ENCODE measurements at regions not wholly inside any gene's neighbourhood (a gene's known extent, or its start where the extent isn't known, plus 50 kb on each side); places are given as distances from the start of the nearest gene placed in this dataset.

DNA sequence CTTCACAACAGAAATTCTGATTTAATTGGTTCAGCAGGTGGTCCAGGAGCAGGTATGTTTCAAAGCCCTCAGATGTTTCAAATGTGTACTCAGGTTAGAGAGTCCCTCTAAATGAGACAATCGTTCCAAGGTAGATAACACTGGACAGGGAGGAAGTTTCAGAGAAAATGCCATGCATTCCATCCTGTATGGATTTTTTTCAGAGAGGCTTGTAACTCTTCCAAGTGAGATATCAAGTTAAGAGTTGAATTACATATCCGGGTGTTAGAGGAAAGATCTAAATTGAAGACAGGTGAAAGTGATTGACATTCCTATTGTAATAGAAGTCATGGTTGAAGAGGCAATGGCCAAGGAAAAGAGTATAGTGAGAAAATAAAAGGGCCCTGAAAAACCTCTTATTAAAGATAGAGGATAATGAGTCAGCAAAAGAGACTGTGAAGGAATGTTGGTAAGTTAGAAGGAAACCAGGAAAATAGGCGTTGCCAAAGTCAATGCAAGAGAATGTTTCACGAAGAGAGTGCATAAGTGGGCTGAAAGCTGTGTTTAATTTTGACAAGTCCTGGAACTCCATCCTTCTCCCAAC lies 105.8 kb downstream of the BMP4 start:
- no peaks in the 10 kb centered on the region for H3K9me3 ChIP-seq (ENCODE audit: control extremely low read depth in 1 of 3, control insufficient read depth in 2 of 3, insufficient read depth in 1 of 3, low read length in 2 of 3)
- H3K36me3 ChIP-seq (replicated peaks in 1 of 2; ENCODE audit: control extremely low read depth in 1 of 2, control insufficient read depth in 1 of 2, extremely low read depth in 1 of 2, insufficient read depth in 2 of 2, low read length in 1 of 2), result no peaks in the 10 kb centered on the region
- ChIA-PET POLR2A (no interaction called here), CTCF (no interaction called here)
- H3K27me3 ChIP-seq (replicated peaks in 1 of 4; ENCODE audit: control extremely low read depth in 1 of 4, control insufficient read depth in 3 of 4, insufficient read depth in 4 of 4, low read length in 3 of 4), result no peaks in the 10 kb centered on the region
- H4K20me1 ChIP-seq (ENCODE audit: control insufficient read depth, insufficient read depth, low read length, poor library complexity, severe bottlenecking), result no peaks in the 10 kb centered on the region
- intact Hi-C loops (cut with micrococcal nuclease), result no loop called here
- H3K4me2 ChIP-seq (replicated peaks; ENCODE audit: low read depth, low read length, poor library complexity, severe bottlenecking), result no peak overlapping the region
- no peak overlapping the region for H2AFZ ChIP-seq (ENCODE audit: insufficient read depth, low read depth, low read length, poor library complexity, severe bottlenecking)
- ATAC-seq (ENCODE audit: low read depth) (no peak), DNase-seq (no peak)
- Mint-ChIP-seq H3K9me3 (ENCODE audit: insufficient read depth) (no peaks in the 10 kb centered on the region), H3K4me1 (no peaks in the 10 kb centered on the region), H3K4me3 (no peak overlapping the region), H3K27me3 (no peaks in the 10 kb centered on the region), H3K27ac (no peak overlapping the region)
- TF ChIP-seq, protein P1, sequence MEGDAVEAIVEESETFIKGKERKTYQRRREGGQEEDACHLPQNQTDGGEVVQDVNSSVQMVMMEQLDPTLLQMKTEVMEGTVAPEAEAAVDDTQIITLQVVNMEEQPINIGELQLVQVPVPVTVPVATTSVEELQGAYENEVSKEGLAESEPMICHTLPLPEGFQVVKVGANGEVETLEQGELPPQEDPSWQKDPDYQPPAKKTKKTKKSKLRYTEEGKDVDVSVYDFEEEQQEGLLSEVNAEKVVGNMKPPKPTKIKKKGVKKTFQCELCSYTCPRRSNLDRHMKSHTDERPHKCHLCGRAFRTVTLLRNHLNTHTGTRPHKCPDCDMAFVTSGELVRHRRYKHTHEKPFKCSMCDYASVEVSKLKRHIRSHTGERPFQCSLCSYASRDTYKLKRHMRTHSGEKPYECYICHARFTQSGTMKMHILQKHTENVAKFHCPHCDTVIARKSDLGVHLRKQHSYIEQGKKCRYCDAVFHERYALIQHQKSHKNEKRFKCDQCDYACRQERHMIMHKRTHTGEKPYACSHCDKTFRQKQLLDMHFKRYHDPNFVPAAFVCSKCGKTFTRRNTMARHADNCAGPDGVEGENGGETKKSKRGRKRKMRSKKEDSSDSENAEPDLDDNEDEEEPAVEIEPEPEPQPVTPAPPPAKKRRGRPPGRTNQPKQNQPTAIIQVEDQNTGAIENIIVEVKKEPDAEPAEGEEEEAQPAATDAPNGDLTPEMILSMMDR (IDR thresholded peaks at IDR 0.05), result no peak
- no peak for TF ChIP-seq EZH2 (IDR thresholded peaks at IDR 0.05; ENCODE audit: borderline replicate concordance, insufficient read depth, low read depth, low read length, poor library complexity, severe bottlenecking)
- no peak overlapping the region for H3K9ac ChIP-seq (ENCODE audit: low read length)
- no peaks in the 10 kb centered on the region for H3K4me1 ChIP-seq (ENCODE audit: control insufficient read depth in 2 of 2, insufficient read depth in 2 of 2, low read length in 2 of 2)
- no peak overlapping the region for H3K4me3 ChIP-seq (ENCODE audit: control extremely low read depth in 1 of 5, extremely low read depth in 1 of 5, insufficient read depth in 1 of 5, low read depth in 2 of 5, low read length in 4 of 5)
- no peaks in the 10 kb centered on the region for H3K79me2 ChIP-seq (ENCODE audit: control insufficient read depth, insufficient read depth, low read length)
- WGBS (ENCODE audit: insufficient coverage), result 95% methylated on average over 3 of the region's 4 CpGs
- no peak overlapping the region for H3K27ac ChIP-seq (ENCODE audit: low read length in 2 of 2)

DNA sequence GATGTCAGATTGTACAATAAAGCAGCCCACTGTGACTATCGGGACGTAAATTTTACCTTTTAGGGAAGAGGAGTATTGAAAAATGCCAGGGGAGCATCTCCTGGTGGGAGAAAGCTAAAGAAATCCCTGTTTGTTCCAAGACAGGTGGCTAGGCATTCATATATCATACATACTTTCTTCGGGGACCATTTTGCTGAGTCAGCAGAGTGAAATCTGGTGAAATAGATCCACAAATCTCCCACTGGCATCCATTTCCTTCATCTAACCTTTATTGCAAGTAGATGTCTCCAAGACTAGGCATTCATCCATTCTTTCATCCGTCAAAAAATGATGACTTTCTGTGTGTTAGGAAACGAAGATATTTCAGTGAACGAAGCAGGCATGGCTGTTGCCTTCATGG lies 107.1 kb downstream of the BMP4 start:
- Histone ChIP-seq H3K27me3 (replicated peaks in 1 of 4; ENCODE audit: control extremely low read depth in 1 of 4, control insufficient read depth in 3 of 4, insufficient read depth in 4 of 4, low read length in 3 of 4) (no peaks in the 10 kb centered on the region), H3K9ac (ENCODE audit: low read length) (no peak overlapping the region), H3K79me2 (ENCODE audit: control insufficient read depth, insufficient read depth, low read length) (no peaks in the 10 kb centered on the region), H2AFZ (ENCODE audit: insufficient read depth, low read depth, low read length, poor library complexity, severe bottlenecking) (no peak overlapping the region), H4K20me1 (ENCODE audit: control insufficient read depth, insufficient read depth, low read length, poor library complexity, severe bottlenecking) (no peaks in the 10 kb centered on the region), H3K4me3 (ENCODE audit: control extremely low read depth in 1 of 5, extremely low read depth in 1 of 5, insufficient read depth in 1 of 5, low read depth in 2 of 5, low read length in 4 of 5) (no peak overlapping the region), H3K4me2 (replicated peaks; ENCODE audit: low read depth, low read length, poor library complexity, severe bottlenecking) (no peak overlapping the region), H3K9me3 (ENCODE audit: control extremely low read depth in 1 of 3, control insufficient read depth in 2 of 3, insufficient read depth in 1 of 3, low read length in 2 of 3) (no peaks in the 10 kb centered on the region), H3K36me3 (replicated peaks in 1 of 2; ENCODE audit: control extremely low read depth in 1 of 2, control insufficient read depth in 1 of 2, extremely low read depth in 1 of 2, insufficient read depth in 2 of 2, low read length in 1 of 2) (no peaks in the 10 kb centered on the region), H3K27ac (ENCODE audit: low read length in 2 of 2) (no peak overlapping the region), H3K4me1 (ENCODE audit: control insufficient read depth in 2 of 2, insufficient read depth in 2 of 2, low read length in 2 of 2) (no peaks in the 10 kb centered on the region)
- Mint-ChIP-seq H3K4me1 (no peaks in the 10 kb centered on the region), H3K4me3 (no peak overlapping the region), H3K27me3 (no peaks in the 10 kb centered on the region), H3K9me3 (ENCODE audit: insufficient read depth) (peaks cover 3% of the 10 kb centered on the region), H3K27ac (no peak overlapping the region)
- TF ChIP-seq, protein P1 (IDR thresholded peaks at IDR 0.05), result no peak
- TF ChIP-seq EZH2 (IDR thresholded peaks at IDR 0.05; ENCODE audit: borderline replicate concordance, insufficient read depth, low read depth, low read length, poor library complexity, severe bottlenecking), result no peak
- DNase-seq, result no peak
- intact Hi-C loops (cut with micrococcal nuclease), result no loop called here
- 100% methylated on average over 1 of the region's 6 CpGs for WGBS (ENCODE audit: insufficient coverage)
- ATAC-seq (ENCODE audit: low read depth), result no peak
- ChIA-PET POLR2A (no interaction called here), CTCF (no interaction called here)

All from B cell (primary cell).